GM13977 (cell line): ENCODE measurements at regions not wholly inside any gene's neighbourhood (a gene's known extent, or its start where the extent isn't known, plus 50 kb on each side); places are given as distances from the start of the nearest gene placed in this dataset.
"Not testable (repeated sequence)": the region's sequence is repeated elsewhere in the genome, so short reads cannot be mapped to it uniquely, and the experiment has no call there.

Experiments used
- DNase-seq: peaks from one replicate; pipeline ENCODE4 v3.0.0; 2012; ENCODE audit warnings: low spot score
- in situ Hi-C: fragments of 300-500 bp; cut with MboI; formaldehyde crosslinking; loops from one replicate; pipeline ENCODE4 v1.12.0; 2022; ENCODE audit warnings: low sequenced_read_pairs, low pct_unique_long_range_greater_than_20kb, mixed read lengths, inconsistent platforms; ENCODE audit not compliant: unreplicated experiment
- TF ChIP-seq, protein P1 (sequence below): IDR thresholded peaks from 2 replicates; pipeline ENCODE4 v1.5.1; 2012; ENCODE audit warnings: mild to moderate bottlenecking, control low read depth; ENCODE audit not compliant: insufficient read depth; ENCODE audit errors: extremely low read depth, missing control alignments

DNA sequence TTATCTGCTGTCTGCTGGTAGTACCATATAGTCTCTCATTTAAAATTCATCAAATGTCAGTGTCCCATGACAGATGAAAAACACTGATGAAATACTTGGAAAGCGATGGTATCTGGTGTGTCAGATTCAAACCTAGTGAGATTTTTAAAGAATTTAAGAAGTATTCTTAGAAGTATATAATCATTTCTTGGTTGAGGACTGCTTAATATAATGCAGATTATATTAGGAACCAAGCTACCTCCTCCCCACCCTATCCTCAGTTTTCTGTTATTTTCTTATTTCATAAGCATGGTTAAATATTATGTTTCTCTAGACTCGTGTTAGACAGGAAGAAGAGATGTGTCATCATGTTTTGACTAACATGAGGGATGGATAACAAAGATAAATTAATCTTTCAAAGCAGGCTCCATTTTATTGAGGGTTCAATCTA lies 118.5 kb downstream of the GLUD2 start:
- DNase-seq: no peak
- in situ Hi-C loops: no loop called here
- TF ChIP-seq, protein P1, sequence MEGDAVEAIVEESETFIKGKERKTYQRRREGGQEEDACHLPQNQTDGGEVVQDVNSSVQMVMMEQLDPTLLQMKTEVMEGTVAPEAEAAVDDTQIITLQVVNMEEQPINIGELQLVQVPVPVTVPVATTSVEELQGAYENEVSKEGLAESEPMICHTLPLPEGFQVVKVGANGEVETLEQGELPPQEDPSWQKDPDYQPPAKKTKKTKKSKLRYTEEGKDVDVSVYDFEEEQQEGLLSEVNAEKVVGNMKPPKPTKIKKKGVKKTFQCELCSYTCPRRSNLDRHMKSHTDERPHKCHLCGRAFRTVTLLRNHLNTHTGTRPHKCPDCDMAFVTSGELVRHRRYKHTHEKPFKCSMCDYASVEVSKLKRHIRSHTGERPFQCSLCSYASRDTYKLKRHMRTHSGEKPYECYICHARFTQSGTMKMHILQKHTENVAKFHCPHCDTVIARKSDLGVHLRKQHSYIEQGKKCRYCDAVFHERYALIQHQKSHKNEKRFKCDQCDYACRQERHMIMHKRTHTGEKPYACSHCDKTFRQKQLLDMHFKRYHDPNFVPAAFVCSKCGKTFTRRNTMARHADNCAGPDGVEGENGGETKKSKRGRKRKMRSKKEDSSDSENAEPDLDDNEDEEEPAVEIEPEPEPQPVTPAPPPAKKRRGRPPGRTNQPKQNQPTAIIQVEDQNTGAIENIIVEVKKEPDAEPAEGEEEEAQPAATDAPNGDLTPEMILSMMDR: no peak

DNA sequence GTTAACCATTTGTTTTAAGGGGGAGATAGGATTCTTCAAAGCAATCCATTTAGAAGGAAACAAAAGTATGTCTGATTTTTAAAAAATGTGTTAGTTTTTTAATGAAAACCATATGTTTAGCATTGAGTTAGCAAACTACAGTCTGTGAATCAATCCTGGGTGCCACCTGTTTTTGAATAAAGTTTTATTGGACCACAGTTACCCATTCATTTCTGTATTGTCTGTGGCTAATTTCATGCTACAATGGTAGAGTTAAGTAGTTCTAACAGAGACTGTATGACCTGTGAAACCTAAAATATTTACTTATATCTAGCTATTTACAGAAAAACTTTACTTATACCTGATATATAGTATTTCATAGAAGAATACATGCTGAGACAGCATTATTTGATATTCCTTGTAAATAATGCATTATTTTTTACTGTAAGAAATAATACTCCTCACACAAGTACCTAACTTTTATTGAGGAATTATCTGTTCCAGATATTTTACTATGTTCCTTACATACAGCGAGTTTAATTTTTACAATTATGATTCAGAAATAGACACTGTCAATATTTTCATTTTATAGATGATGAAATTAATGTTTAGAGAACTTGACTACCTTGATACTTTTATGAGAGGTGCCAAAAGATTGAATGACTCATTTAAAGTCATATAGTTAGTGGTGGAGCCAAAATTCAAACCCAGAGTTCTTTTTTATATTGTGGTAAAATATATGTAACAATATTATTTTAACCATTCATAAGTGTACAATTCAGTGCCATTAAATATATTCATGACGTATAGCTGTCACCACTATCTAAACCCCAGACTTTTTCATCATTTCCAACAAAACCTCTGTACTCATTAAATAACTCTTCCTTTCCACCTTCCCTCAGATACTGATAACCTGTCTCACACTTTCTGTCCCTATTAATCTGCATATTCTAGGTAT lies 122.0 kb downstream of the GLUD2 start:
- TF ChIP-seq, protein P1: no peak
- no peak for DNase-seq
- in situ Hi-C loops: no loop called here

DNA sequence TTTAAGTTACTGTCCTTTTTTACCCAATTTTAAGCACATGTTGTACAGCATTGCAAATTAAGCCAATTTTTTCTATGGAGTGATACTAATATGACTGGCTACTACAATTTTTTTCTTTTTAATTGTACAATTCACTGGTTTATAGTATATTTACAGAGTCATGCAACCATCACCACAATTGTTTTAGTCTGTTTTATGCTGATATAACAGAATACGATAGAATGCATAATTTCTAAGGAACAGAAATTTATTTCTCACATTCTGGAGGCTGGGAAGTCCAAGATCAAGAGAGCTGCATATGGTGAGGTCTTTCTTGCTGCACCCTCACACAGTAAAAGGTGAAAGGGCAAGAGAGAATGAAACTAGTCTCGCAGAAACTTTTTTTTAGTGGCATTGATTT lies 125.3 kb downstream of the GLUD2 start:
- DNase-seq: no peak
- TF ChIP-seq, protein P1: no peak
- in situ Hi-C loops: no loop called here

DNA sequence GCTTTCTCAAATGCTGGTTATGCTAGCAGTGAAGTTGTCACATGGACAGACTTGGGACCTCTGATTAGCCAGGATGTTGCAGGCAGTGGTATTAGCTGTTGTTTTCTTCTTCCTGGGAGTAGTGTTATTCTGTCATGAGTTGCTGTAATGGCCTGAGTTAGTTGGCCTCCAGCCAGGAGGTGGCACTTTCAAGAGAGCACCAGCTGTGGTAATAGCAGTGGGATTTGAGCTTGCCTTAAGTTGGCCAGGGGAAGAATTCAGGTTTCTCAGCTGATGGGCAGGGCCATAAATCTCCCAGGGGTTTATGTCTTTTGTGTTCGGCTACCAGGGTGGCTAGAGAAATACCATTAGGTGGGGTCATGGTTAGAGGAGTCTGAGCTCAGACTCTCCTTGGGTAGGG lies 132.6 kb downstream of the GLUD2 start:
- TF ChIP-seq, protein P1: no peak
- no peak for DNase-seq
- in situ Hi-C loops: no loop called here

DNA sequence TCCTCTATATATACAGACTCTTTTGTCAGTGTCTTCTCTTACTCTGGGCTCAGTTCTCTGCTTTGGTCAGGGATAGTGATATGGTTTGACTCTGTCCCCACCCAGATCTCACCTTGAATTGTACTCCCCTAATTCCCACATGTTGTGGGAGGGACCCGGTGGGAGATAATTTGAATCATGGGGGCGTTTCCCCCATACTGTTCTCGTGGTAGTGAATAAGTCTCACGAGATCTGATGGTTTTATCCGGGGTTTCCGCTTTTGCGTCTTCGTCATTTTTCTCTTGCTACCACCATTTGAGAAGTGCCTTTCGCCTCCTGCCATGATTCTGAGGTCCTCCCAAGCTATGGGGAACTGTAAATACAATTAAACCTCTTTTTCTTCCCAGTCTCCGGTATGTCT lies 144.4 kb downstream of the GLUD2 start:
- no peak for DNase-seq
- in situ Hi-C loops: no loop called here
- TF ChIP-seq, protein P1: no peak

DNA sequence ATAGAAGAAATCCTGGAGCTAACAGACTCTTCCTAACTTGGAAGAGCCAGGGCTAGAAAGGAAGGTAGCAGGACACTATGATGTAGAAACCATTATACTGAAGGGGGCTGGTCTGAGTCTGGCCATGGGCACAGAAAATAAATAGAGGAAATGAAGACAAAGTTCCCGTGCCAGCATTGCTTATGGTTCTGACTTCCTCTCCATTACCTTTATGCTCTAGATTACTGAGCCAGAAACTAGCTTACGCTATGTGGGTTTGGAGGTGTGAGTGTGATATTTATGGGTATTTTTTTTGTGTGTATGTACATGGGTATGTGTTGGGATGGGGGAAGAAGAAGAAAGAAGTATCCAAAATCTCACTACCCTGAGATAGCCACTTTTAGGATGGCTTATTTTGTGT lies 148.3 kb downstream of the GLUD2 start:
- DNase-seq: no peak
- in situ Hi-C loops: no loop called here

DNA sequence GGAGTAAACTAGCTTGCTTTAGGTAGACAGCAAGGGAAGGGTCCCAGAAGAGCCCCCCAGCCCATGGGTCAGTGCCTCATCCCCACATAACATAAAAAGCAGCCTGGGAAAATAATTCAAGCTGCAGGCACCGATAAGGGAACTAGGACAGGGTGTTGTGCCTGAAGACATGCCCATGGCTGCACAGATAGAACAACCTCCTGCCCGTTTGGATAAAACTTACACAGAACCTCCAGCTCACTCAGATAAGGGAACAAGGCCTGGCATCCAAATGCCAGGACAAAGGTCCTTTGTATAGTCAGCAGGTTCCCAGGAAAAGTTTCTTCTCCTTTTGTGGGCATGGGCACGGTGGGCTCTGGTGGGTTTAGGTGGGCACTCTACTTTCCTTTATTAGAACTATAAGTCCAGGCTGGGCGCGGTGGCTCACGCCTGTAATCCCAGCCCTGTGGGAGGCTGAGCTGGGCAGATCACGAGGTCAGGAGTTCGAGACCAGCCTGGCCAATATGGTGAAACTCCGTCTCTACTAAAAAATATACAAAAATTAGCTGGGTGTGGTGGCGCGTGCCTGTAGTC lies 149.5 kb downstream of the GLUD2 start:
- DNase-seq, in situ Hi-C loops: not testable (repeated sequence)

More for the DNA sequence above, 148.3 kb downstream of the GLUD2 start:
- TF ChIP-seq, protein P1: no peak
